Caco-2 (cell line): ENCODE measurements at regions not wholly inside any gene's neighbourhood (a gene's known extent, or its start where the extent isn't known, plus 50 kb on each side); places are given as distances from the start of the nearest gene placed in this dataset.

Source experiments
- BruUV-seq: library from RNA; stranded (reverse); fragments of 400-500 nt; replicated peaks from 2 replicates; lab custom pipeline; 2021; lab: Mats Ljungman, UMichigan
- CTCF ChIA-PET: fragments of 300-600 bp; sonication (Branson Sonifier 250); formaldehyde crosslinking; loops from one replicate; lab custom pipeline; 2022; ENCODE audit warnings: antibody characterized with exemption; lab: Charles Lee
- POLR2A ChIA-PET: fragments of 300-600 bp; sonication (Branson Sonifier 250); formaldehyde crosslinking; loops from one replicate; lab custom pipeline; 2022; ENCODE audit warnings: antibody characterized with exemption; lab: Charles Lee
- DNase-seq, 2 experiments: peaks; one replicate each; pipeline versions ENCODE4 v3.0.0 to v3.0.0-alpha.2; 2020 to 2022
- H3K27me3 ChIP-seq: replicated peaks from 2 replicates; pipeline ENCODE4 v1.6.0; 2011; ENCODE audit warnings: low read length; ENCODE audit not compliant: control insufficient read depth, insufficient read depth
- H3K36me3 ChIP-seq: 2 replicates; pipeline ENCODE4 v1.5.1; 2011; ENCODE audit warnings: low read length; ENCODE audit not compliant: control insufficient read depth, insufficient read depth
- H3K4me1 ChIP-seq: fragments of 250-450 bp; sonication (Bioruptor Pico); 2 replicates; pipeline ENCODE4 v1.5.1; 2020; ENCODE audit warnings: mild to moderate bottlenecking
- H3K4me3 ChIP-seq: 2 replicates; pipeline ENCODE4 v1.5.1; 2011; ENCODE audit warnings: low read depth, mild to moderate bottlenecking, control low read depth, low read length
- H3K9me3 ChIP-seq: fragments of 250-450 bp; sonication (Bioruptor Pico); 2 replicates; pipeline ENCODE4 v1.5.1; 2020; ENCODE audit warnings: mild to moderate bottlenecking, moderate library complexity
- H3K27ac Mint-ChIP-seq: one replicate; pipeline ENCODE4 v1.8.0; 2022; ENCODE audit warnings: mixed read lengths; ENCODE audit not compliant: unreplicated experiment
- H3K27me3 Mint-ChIP-seq: one replicate; pipeline ENCODE4 v1.8.0; 2022; ENCODE audit warnings: mixed read lengths; ENCODE audit not compliant: insufficient read depth, unreplicated experiment
- H3K36me3 Mint-ChIP-seq: one replicate; pipeline ENCODE4 v1.8.0; 2022; ENCODE audit warnings: mild to moderate bottlenecking, mixed read lengths; ENCODE audit not compliant: insufficient read depth, unreplicated experiment
- H3K4me1 Mint-ChIP-seq: one replicate; pipeline ENCODE4 v1.8.0; 2022; ENCODE audit warnings: low read depth, mixed read lengths; ENCODE audit not compliant: unreplicated experiment
- H3K4me3 Mint-ChIP-seq: one replicate; pipeline ENCODE4 v1.8.0; 2022; ENCODE audit warnings: mild to moderate bottlenecking, moderate library complexity, mixed read lengths; ENCODE audit not compliant: unreplicated experiment
- H3K9me3 Mint-ChIP-seq: one replicate; pipeline ENCODE4 v1.8.0; 2022; ENCODE audit warnings: mixed read lengths; ENCODE audit not compliant: unreplicated experiment
- intact Hi-C: fragments of 100-400 bp; cut with micrococcal nuclease; formaldehyde crosslinking; loops from one replicate; pipeline ENCODE4 v1.10.0; 2022; ENCODE audit not compliant: unreplicated experiment
- TF ChIP-seq, protein P1 (sequence below), 2 experiments: fragments of 200-600 bp in 1 of 2; IDR thresholded peaks; 1 replicate in 1 of 2; 2 replicates in 1 of 2; pipeline versions ENCODE4 v1.5.1 to v1.8.0; 2011 to 2022; ENCODE audit warnings: antibody characterized with exemption in 1 of 2, control low read depth in 1 of 2, inconsistent platforms in 1 of 2, low read depth in 1 of 2, low read length in 1 of 2, mild to moderate bottlenecking in 1 of 2, moderate library complexity in 1 of 2; ENCODE audit not compliant: insufficient read depth in 1 of 2, severe bottlenecking in 1 of 2, unreplicated experiment in 1 of 2

DNA sequence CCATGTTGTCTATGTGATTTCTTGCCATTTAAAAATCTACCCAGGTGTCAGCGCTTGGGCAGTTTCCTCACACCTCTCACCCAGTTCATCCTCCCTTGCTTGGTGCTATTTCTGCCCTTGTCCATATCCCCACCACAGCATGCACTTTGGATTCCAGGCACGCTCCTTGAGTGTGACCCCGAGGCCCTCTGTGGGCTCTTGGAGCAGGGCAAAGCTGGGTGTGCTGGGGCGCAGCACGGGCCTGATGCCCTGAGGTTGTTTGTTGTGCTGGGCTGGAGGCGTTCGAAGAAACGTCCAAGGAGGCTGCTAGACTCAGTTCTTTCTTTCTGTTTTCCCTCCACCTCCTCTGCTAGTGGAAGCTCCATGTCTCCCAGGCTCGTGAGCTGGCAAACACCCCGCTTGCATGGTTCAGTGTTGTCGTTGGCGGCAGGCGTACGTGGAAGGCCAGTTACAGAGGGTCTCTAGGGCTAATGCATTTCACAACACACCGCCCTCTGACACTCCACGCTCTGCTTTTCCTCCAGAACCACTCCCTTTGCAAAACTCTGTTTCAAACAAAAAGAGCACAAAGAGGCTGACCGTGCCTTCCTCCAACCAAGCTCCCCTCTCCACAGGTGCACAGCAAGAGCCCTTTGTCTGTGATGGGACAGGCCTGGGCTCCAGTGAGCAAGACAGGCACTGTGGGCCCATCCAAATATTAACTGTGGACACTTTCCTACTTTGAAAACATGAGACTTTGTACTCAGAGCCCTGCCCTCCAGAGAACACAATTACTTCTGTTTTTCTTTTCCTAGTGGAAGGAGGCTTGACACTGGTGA, 117.7 kb upstream of the GJB6 start:
- Mint-ChIP-seq H3K27me3 (peaks cover 8% of the 10 kb centered on the region), H3K27ac (no peak overlapping the region), H3K4me1 (no peaks in the 10 kb centered on the region), H3K4me3 (no peak overlapping the region), H3K9me3 (peaks cover 12% of the 10 kb centered on the region), H3K36me3 (peaks cover 4% of the 10 kb centered on the region)
- no peaks in the 10 kb centered on the region for H3K9me3 ChIP-seq
- no peak overlapping the region for H3K4me3 ChIP-seq
- CTCF ChIA-PET: no interaction called here
- DNase-seq: no peak
- H3K4me1 ChIP-seq: no peaks in the 10 kb centered on the region
- BruUV-seq: no TSS peak
- TF ChIP-seq, protein P1, sequence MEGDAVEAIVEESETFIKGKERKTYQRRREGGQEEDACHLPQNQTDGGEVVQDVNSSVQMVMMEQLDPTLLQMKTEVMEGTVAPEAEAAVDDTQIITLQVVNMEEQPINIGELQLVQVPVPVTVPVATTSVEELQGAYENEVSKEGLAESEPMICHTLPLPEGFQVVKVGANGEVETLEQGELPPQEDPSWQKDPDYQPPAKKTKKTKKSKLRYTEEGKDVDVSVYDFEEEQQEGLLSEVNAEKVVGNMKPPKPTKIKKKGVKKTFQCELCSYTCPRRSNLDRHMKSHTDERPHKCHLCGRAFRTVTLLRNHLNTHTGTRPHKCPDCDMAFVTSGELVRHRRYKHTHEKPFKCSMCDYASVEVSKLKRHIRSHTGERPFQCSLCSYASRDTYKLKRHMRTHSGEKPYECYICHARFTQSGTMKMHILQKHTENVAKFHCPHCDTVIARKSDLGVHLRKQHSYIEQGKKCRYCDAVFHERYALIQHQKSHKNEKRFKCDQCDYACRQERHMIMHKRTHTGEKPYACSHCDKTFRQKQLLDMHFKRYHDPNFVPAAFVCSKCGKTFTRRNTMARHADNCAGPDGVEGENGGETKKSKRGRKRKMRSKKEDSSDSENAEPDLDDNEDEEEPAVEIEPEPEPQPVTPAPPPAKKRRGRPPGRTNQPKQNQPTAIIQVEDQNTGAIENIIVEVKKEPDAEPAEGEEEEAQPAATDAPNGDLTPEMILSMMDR (IDR thresholded peaks at IDR 0.05; ENCODE audit: insufficient read depth in 1 of 2, low read depth in 1 of 2, low read length in 1 of 2, severe bottlenecking in 1 of 2, unreplicated experiment in 1 of 2): no peak
- POLR2A ChIA-PET: interaction anchor here (0.6 kb wide), 1 partner anchor 82 kb away, joined by 3 read pairs; no protein-coding TSS in a partner anchor
- H3K36me3 ChIP-seq: no peaks in the 10 kb centered on the region
- intact Hi-C loops: no loop called here
- H3K27me3 ChIP-seq: peaks cover 1% of the 10 kb centered on the region; the same call in 1 of the 2 replicates

DNA sequence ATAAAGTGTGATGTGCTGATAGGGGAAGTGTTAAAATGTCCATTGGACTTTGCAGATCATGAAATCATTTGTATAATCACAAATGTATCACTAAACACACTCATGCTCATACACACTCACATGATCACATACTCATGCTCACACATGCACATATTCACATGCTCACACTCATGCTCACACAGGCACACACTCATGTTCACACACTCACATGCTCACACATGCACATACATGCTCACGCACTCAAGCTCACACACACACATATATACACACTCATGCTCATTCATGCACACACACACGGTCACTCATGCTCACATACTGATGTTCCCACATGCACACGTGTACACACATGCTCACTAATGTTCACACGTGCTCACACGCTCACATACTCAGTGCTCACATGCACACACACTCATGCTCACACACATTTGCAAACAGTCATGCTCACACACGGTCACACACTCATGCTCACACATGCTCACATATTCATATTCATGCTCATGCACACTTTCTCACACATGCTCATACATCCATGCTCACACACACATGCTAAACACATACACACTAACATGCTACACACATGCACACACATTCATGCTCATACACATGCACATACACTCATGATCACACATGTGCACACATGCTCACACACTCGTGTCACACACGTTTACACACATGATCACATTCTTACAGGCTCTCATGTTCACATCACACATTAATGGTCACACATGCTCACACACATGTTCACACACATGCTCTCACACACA, 116.7 kb upstream of the GJB6 start:
- POLR2A ChIA-PET: no interaction called here
- TF ChIP-seq, protein P1 (IDR thresholded peaks at IDR 0.05; ENCODE audit: insufficient read depth in 1 of 2, low read depth in 1 of 2, low read length in 1 of 2, severe bottlenecking in 1 of 2, unreplicated experiment in 1 of 2): no peak
- no peaks in the 10 kb centered on the region for H3K4me1 Mint-ChIP-seq
- Histone ChIP-seq H3K4me1 (no peaks in the 10 kb centered on the region), H3K36me3 (no peaks in the 10 kb centered on the region), H3K4me3 (no peak overlapping the region), H3K9me3 (no peaks in the 10 kb centered on the region), H3K27me3 (peaks cover 1% of the 10 kb centered on the region; the same call in 1 of the 2 replicates)
- peaks cover 8% of the 10 kb centered on the region for H3K27me3 Mint-ChIP-seq
- no peak overlapping the region for H3K4me3 Mint-ChIP-seq
- H3K27ac Mint-ChIP-seq: no peak overlapping the region
- BruUV-seq: no TSS peak
- peaks cover 4% of the 10 kb centered on the region for H3K36me3 Mint-ChIP-seq
- H3K9me3 Mint-ChIP-seq: peaks cover 12% of the 10 kb centered on the region
- intact Hi-C loops: no loop called here
- DNase-seq: no peak
- CTCF ChIA-PET: interaction anchor here (0.6 kb wide), 1 partner anchor 15 kb away, joined by 3 read pairs; no protein-coding TSS in a partner anchor

DNA sequence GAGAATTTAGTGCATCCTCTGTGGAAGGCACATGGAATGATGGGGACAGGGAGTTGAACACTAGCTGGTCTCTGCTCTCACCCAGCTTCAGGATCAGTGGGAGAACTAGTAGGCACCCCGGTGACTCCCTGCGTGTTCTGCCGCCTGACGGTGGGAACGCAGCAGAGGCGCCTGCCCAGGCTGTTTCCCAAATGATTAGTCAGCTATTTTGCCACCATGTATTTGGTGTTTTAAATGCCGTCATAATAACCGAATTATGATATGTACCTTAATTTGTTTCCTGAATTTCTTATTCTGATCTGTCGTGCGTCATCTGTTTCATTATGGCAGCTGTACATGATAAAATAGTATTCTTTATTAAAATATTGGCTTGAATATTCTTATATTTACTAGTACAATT, 115.9 kb upstream of the GJB6 start:
- Histone ChIP-seq H3K4me3 (no peak overlapping the region), H3K4me1 (no peaks in the 10 kb centered on the region), H3K9me3 (no peaks in the 10 kb centered on the region), H3K27me3 (peaks cover 1% of the 10 kb centered on the region; the same call in 1 of the 2 replicates), H3K36me3 (no peaks in the 10 kb centered on the region)
- no peak overlapping the region for H3K27ac Mint-ChIP-seq
- no peaks in the 10 kb centered on the region for H3K4me1 Mint-ChIP-seq
- TF ChIP-seq, protein P1 (IDR thresholded peaks at IDR 0.05; ENCODE audit: insufficient read depth in 1 of 2, low read depth in 1 of 2, low read length in 1 of 2, severe bottlenecking in 1 of 2, unreplicated experiment in 1 of 2): no peak
- H3K4me3 Mint-ChIP-seq: no peak overlapping the region
- H3K36me3 Mint-ChIP-seq: peaks cover 4% of the 10 kb centered on the region
- intact Hi-C loops: no loop called here
- ChIA-PET POLR2A (no interaction called here), CTCF (interaction anchor here (0.6 kb wide), 1 partner anchor 15 kb away, joined by 3 read pairs; no protein-coding TSS in a partner anchor)
- H3K27me3 Mint-ChIP-seq: peaks cover 6% of the 10 kb centered on the region
- BruUV-seq: no TSS peak
- no peak for DNase-seq
- H3K9me3 Mint-ChIP-seq: peaks cover 12% of the 10 kb centered on the region
